ENCODE measurements at regions not wholly inside any gene's neighbourhood (a gene's known extent, or its start where the extent isn't known, plus 50 kb on each side); places are given as distances from the start of the nearest gene placed in this dataset.
"Not testable (repeated sequence)": the region's sequence is repeated elsewhere in the genome, so short reads cannot be mapped to it uniquely, and the experiment has no call there.

DNA sequence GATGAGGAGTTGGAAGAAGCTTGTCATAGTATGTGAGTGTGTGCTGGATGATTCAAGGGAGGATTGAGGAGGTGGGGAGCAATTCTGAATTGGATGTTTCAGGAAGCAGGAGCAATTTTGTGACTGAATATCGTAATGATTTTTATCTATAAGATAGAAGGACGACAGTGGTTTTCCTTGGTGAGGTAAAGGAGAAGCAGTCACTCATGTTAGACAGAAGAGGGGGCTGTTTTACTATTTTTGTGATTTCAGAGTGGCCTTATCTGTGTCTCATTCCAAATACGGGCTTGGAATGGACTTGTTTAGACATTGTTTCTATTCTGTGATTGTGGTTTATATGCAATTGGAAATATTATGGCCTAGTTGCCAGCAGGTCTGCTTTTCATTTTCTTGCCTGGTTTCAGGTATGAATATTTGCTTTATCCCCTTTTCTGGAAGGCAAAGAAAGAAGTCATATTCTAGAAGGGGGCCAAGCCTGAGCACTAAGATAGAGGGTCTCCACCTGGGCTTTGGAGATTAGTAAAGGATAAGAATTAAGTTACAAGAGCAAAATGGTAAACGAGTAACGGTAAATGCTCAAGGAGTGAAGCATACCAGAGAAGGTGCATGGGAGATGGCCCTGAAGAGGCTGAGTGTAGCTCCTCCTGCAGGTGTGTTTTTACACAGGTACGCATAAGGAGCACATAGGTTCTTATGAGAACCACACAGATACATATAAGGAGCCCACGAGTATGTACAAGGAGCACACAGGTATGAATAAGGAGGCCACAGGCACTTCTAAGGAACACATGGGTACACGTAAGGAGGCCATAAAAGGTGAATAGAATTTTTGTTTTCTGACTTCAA, 124.6 kb upstream of the KCNAB1 start:
- peak; percentile 74 for DNase-seq

DNA sequence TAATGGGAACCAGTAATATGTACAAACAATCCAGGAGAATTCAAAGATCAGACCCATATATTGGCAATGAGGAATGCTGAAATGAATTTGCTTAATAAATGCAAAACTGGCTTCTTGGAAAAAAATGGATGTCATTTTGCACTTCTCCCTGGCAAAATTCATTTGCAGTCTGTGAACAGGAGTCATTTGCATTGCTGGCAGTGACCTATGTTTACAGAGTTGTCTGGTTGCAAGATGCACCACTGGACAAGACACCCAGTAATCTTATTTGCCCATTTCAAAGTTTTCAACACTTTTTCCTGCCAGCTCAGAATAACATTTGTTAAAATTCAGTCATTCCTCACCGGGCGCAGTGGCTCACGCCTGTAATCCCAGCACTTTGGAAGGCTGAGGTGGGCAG, 123.5 kb upstream of the KCNAB1 start:
- DNase-seq = no peak

DNA sequence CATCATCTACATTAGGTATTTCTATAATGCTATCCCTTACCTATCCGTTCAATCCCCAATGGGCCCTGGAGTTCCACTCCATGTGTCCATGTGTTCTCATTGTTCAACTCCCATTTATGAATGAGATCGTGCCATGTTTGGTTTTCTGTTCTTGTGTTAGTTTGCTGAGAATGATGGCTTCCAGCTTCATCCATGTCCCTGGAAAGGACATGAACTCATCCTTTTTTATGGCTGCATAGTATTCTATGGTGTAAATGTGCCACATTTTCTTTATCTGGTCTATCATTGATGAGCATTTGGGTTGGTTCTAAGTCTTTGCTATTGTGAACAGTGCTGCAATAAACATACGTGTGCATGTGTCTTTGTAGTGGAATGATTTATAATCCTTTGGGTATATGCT, 122.2 kb upstream of the KCNAB1 start:
- DNase-seq = not testable (repeated sequence)

DNA sequence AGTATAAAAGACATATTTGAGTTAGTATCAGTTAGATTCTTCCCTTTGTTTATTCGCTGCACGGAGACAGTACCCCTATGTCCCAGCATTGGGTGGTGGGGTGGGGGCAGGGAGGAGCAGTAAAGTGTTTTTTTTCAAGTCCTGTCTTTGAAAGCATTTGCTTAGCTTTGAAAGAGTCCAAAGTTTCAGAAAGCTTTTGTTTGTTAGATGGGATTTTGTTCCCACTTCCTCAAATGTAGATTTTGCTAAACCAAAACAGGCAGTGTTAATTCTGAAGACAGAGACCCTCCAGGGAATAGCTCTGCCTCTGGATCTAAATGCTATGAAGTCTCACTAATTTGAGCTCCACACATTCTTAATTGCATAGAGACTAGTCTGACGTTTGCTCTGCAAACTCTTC, 114.6 kb upstream of the KCNAB1 start:
- no peak for DNase-seq

DNA sequence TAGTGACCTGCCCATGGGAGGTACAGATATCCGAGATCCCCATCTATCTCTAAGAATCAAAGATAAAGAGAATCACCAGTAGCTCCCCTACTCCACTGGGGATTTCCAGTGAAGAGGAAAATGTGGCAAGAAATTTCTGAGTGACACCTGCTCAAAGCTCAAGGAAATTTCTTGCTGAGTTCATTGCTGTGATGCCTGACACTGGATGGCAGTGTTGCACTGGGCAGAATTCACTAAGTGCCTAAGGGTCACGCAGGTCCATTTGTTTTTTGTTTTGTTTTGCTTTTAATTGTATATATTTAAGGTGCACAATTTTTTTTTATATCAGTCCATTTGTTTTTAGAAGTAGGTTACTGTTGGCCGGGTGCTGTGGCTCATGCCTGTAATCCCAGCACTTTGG, 109.5 kb upstream of the KCNAB1 start:
- peak; percentile 37 for DNase-seq

DNA sequence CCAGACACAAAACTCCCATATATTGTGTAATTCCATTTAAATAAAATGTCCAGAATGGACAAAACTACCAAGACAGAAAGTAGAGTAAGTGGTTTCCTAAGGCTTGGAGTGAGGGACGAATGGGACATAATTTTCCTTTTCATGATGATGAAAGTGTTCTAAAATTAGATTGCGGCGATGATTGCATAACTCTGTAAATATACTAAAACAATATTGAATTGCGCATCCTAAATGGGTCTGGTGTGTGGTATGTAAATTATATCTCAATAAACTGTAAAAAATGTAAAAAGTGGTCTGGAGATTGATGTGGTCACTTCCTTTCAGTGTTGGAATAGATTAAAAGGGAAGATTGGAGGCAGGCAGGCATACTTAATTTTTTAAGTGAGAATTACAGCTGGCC, 105.9 kb upstream of the KCNAB1 start:
- DNase-seq = no peak

DNA sequence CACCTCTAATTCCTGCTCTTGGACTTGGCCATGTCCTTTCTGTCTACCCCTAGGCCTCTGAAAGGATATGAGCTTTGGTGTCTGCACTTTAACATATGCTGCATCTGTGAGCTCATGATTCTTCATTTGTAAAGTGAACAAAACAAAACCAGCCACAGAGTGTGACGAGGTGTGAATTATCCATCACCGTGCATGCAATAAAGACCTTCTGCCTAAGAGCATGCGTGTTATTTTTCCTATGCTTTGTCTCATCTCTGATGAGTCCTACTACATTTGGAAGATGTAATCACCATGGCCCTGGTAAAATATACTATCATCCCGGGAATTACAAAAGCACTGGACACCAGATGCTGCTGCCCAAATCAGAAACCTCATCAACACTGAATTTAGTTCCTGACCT, 103.5 kb upstream of the KCNAB1 start:
- no peak for DNase-seq

DNA sequence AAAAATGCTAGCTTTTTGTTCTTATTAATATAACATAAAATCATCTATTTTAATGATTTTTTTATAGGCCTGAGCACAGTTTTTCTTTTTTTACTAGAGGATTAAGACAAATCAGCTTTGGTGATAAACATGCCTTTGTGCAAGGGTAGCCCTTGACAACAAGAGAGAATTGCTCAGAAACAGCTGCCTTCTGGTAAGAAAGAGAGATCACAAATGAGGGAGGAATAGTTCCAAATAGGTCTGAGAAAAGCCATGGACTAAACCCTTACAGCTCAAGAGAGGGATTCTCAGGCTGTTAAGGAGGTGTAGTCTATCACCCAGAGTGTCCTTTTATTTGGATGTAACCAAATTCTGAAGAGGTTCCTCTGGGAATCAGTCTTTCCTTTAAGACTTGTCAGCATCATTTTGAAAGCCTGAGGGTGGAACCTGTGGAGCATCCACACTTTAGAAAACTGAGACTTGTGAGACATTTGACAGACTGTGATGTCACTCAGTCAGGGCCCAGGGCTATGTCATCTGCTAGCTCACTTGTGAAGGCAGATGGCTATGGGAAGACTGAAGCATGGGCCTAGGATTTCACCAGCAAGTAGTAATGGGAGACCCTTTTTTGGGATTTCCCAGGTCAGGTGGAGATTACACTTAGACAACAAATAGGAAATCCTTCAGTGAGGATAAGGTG, 102.9 kb upstream of the KCNAB1 start:
- DNase-seq = no peak

DNA sequence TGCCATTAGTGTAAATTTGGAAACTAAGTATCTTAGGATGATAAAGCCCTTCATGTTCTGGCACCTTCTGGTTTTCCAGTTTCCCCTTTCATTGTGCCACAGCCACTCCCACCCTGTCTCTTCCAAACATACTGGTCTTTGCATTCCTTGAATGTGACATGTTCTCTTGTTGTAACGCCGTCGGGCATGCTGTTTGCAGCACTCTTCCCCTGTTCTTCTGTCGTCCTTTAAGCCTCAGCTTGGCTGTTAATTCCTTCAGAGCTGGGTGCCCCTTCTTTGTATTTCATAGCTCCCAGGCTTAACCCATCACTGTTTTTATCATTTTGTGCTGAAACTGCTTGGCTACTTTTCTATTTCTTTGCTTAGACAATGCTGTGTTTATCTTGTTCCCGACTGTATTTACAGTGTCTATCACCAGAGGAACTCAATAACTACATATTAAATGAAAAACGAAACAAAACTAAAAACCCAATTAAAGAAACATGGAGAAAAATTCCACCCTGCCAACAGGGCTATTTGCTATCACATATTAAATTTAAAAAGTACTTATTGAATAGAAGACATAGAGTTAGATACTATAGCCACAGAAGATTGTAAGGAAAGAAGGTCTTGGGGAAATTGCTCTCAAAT, 95.4 kb upstream of the KCNAB1 start:
- no peak for DNase-seq

DNA sequence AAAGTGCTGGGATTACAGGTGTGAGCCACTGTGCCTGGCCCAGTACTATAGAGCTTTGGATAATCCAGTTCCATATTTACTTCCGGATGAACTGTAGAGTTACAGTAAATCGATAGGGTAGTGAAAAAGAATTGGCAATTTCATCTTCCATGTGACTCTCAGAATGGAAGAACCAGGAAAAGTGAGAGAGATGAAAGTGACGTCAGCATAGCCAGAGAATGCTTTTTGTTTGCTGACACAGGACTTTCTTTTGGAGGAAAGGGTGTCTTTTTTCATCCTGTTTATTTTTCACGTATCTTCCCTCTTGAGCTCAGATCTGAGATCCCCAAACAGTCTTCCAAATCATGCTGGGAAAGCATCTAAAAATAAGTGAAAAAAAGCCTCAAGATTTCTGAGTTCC, 91.2 kb upstream of the KCNAB1 start:
- DNase-seq = no peak

DNA sequence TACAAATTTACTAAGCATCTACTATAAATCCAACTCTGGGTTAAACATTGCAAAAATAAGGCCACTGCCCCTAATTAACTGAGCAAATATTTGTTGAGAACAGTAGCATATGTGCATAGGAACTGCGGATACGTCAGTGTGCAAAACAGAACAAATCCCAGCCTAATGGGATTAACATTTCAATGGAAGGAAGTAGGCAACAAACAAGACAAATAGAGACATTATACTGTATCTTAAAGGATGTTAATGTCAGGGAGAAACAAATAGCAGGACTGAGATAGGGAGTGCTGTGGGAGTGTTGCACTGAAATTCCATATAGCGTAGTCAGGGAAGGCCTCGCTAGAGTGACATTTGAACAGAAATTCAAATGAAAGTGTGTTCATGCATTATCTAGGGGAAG, 89.7 kb upstream of the KCNAB1 start:
- DNase-seq = no peak

DNA sequence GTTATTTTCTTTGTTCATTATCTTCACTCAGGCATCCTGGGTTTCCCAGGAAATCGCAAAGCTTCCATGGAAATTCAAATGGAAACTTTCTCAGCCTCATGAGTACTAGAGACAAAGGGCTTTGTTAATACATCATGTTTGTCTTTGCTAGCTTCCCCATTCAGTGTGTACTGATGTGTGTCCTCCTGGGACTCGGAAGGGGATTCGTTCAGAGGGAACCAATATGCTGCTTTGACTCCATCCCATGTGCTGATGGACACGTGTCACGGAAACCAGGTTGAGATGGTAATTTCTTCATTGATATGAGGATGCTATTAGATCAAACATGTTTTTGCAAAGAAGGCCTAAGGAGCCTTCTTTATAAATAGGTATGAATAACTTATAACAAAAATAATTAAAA, 87.0 kb upstream of the KCNAB1 start:
- no peak for DNase-seq

DNA sequence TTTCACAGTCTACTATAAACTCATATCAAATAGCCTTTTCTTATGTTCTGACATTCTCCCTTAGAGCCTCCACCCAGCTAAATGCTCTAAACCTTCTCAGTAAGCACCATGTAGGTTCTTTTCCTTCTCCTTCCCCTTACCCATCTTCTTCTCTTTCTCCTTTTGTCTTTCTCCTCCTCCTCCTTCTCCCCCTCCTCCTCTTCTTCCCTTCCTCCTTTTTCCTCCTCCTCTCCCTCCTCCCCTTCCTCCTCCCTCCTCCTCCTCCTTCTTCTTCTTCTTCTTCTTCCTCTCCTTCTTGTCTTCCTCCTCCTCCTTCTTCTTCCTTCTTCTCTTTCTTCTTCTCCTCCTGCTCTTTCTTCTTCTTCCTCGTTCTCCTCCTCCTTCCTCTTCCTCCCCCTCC, 85.2 kb upstream of the KCNAB1 start:
- DNase-seq = no peak

DNA sequence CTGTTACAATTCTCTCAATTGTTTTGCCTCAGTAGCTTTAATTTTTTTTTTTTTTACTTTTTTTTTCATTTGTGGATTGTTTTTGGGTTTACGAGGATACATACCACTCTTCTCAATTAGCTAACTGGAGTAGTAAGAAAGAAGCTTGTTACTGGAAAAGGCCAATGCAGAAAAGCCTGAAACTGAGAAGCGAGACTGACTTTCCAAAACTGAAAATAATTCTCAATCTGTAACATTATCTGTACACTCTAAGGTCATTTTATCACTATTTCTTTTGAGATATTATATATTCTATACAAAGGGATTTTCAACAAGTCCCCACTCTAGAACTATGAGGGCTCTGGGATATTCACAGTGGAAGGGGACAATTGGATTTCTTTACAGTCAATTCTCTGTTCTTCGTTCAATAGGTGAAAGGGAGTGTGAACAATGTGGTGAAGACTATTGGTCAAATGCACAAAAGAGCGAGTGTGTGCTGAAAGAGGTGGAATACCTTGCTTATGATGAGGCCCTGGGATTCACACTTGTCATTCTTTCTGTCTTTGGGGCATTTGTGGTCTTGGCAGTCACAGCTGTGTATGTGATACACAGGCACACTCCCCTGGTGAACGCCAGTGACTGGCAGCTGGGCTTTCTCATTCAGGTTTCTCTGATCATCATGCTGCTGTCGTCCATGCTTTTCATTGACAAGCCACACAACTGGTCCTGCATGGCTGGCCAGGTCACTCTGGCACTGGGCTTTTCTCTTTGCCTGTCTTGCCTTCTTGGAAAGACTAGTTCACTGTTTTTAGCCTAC, 83.9 kb upstream of the KCNAB1 start:
- DNase-seq = no peak

DNA sequence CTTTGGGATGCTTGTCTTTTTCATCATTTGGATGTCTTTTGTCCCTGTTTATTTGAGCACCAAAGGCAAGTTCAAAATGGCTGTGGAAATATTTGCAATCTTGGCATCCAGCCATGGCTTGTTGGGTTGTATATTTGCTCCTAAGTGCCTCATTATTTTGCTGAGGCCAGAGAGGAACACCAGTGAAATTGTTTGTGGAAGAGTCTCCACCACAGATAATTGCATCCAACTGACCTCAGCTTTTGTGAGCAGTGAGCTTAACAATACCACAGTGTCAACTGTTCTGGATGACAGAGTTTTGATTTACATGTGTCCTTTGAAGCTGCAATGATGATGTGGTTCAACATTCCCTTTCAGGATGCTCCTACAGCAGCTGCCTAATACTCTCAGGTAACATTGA, 83.0 kb upstream of the KCNAB1 start:
- DNase-seq = no peak

DNA sequence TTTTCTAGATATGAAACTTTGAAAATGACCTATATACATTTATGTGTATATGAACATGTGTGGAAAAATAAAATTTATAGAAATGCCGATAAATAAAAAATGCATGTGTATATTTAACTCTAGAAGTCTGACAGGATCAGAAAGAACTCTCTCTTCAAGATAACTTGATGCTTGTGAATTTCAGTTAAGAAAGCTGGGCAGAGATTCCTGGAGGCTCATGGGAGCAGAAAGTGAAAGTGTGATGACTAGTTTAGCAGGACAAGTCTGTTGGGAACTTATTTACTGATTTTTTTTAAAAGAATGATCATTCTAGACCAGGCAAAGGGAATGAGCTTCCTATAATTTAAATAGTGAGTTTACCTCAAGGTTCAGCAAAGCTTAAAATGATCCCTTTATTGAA, 81.5 kb upstream of the KCNAB1 start:
- no peak for DNase-seq

DNA sequence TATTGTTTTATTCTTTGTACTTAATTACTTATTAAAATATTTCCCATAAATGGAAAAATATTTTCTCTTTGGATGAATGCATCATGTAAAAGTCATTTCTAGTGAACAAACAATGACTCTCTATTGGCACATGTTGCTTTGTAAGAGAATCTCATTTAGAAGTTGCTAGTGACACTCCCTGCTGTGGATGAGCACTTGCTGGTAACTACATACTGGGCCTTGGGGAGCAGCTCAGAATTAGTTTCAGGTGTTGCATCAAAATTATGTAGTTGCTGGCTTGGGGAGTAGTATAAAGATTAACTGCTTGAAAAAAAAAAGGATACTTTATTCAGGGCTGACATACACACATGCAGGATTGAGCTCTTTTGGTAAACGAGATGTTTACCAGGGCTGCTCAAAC, 80.3 kb upstream of the KCNAB1 start:
- DNase-seq = no peak

DNA sequence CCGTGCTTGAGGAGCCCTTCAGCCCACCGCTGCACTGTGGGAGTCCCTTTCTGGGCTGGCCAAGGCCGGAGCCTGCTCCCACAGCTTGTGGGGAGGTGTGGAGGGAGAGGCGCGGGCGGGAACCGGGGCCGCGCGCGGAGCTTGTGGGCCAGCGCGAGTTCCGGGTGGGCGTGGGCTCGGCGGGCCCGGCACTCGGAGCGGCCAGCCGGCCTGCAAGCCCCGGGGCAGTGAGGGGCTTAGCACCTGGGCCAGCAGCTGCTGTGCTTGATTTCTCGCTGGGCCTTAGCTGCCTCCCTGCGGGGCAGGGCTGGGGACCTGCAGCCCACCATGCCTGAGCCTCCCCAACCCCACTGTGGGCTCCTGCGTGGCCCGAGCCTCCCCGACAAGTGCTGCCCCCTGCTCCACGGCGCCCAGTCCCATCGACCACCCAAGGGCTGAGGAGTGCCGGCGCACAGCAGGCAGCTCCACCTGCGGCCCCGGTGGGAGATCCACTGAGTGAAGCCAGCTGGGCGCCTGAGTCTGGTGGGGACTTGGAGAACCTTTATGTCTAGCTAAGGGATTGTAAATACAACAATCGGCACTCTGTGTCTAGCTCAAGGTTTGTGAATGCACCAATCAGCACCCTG, 79.0 kb upstream of the KCNAB1 start:
- not testable (repeated sequence) for DNase-seq

DNA sequence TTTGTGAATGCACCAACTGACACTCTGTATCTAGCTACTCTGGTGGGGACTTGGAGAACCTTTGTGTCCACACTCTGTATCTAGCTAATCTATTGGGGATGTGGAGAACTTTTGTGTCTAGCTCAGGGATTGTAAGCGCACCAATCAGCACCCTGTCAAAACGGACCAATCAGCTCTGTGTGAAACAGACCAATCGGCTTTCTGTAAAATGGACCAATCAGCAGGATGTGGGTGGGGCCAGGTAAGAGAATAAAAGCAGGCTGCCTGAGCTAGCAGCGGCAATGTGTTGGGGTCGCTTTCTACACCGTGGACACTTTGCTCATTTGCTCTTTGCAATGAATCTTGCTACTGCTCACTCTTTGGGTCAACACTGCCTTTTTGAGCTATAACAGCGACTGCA, 78.5 kb upstream of the KCNAB1 start:
- DNase-seq = not testable (repeated sequence)

DNA sequence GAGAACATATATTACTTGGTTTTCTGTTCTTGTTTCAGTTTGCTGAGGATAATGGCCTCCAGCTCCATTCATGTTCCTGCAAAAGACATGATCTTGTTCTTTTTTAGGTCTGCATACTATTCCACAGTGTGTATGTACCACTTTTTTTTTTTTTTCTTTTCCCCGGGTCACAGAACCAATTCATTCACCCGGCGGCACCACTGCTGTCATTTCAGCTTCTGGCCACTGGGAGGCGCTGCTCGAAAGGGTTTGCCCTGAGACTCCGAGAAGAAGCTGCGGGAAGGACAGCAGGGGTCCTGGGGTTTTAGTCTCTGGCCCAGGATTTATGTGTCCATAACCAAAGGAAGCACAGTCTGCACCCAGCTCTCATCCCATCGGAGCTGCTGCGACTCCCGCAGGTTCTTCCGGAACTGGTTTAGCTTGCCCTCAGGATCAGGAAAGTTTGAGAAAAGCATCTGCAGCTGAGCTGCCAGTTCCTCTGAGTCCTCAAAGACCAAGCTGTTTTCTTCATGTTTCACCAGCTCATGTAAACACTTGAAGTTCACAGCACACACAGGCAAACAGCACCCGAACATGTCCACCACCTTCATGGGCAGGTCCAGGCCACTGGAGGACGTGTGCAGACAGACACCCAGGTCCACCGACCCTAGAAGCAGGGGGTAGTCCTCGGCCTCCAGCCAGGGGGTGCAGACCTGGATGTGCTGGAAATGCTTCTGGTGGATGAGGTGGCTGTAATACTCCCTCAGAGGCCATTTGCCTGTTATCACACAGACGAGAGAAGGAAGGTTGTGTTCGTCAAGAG, 76.3 kb upstream of the KCNAB1 start:
- DNase-seq = peak; percentile 51

DNA sequence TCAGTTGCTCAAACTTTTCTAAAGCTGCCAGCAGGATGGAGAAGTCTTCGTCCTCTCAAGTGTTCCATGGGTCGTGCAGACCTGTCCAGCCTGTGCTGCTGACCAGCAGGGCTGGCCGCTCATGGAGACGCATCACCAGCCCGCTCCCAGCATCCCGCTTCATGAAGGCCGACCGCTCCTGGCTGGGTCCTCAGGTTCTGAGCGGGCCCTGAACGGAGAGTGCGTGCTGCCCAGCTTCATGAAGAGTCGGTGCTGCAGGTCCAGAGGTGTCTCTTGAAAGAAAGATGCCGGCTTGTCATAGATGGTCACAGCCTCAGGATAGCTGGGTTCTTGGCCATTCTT, 75.8 kb upstream of the KCNAB1 start:
- DNase-seq = no peak

DNA sequence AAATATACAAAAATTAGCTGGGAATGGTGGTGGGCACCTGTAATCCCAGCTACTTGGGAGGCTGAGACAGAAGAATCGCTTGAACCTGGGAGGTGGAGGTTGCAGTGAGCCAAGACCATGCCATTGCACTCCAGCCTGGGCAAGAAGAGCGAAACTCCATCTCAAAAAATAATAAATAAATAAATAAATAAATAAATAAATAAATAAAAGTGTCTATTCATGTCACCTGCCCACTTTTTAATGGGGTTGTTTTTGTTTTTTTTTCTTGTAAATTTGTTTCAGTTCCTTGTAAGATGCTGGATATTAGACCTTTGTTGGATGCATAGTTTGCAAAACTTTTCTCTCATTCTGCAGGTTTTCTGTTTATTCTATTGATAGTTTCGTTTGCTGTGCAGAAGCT, 71.9 kb upstream of the KCNAB1 start:
- DNase-seq = not testable (repeated sequence)

Measured in hematopoietic multipotent progenitor cell treated with erythropoietin and hydrocortisone succinate and interleukin-3 and kit ligand, for 4 days (in vitro differentiated cells).